Mesothelial cell of epicardium (in vitro differentiated cells): ENCODE measurements at regions not wholly inside any gene's neighbourhood (a gene's known extent, or its start where the extent isn't known, plus 50 kb on each side); places are given as distances from the start of the nearest gene placed in this dataset.

Experiments used
- DNase-seq, 2 experiments: peaks; one replicate each; pipeline ENCODE4 v3.0.0; 2021; ENCODE audit warnings: low spot score in 2 of 2; ENCODE audit not compliant: unreplicated experiment in 2 of 2
- H3K27ac Mint-ChIP-seq: 2 replicates; pipeline ENCODE4 v1.8.0; 2021; ENCODE audit warnings: mixed read lengths
- H3K27me3 Mint-ChIP-seq: 2 replicates; pipeline ENCODE4 v1.8.0; 2021; ENCODE audit warnings: low read depth, mixed read lengths
- H3K36me3 Mint-ChIP-seq: 2 replicates; pipeline ENCODE4 v1.8.0; 2021; ENCODE audit warnings: mixed read lengths
- H3K4me1 Mint-ChIP-seq: 2 replicates; pipeline ENCODE4 v1.8.0; 2021; ENCODE audit warnings: mixed read lengths
- H3K4me3 Mint-ChIP-seq: 2 replicates; pipeline ENCODE4 v1.8.0; 2021; ENCODE audit warnings: mild to moderate bottlenecking, moderate library complexity, mixed read lengths
- H3K9me3 Mint-ChIP-seq: 2 replicates; pipeline ENCODE4 v1.8.0; 2021; ENCODE audit warnings: mixed read lengths
- TF ChIP-seq, protein P1 (sequence below): fragments of 200-600 bp; sonication (generic); IDR thresholded peaks from one replicate; pipeline ENCODE4 v1.5.0; 2021; ENCODE audit warnings: antibody characterized with exemption; ENCODE audit not compliant: unreplicated experiment

DNA sequence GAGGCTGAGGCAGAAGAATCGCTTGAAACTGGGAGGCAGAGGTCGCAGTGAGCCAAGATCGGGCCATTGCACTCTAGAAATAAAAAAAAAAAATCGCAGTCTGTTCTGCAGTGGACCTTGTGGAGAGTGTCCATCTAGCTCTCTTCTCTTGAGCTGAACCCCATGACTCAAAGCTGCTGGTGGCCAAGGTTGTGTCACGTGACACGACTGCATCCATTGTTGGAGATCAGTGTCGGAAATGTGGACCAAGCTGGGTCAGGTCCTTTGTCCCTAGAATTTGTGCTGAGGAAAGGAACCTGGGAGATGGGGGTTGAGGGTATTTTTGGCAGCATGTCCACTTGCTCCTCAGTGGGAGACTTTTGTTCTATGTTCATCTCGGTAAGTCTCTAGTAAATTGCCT, 564.8 kb upstream of the CDH4 start:
- TF ChIP-seq, protein P1, sequence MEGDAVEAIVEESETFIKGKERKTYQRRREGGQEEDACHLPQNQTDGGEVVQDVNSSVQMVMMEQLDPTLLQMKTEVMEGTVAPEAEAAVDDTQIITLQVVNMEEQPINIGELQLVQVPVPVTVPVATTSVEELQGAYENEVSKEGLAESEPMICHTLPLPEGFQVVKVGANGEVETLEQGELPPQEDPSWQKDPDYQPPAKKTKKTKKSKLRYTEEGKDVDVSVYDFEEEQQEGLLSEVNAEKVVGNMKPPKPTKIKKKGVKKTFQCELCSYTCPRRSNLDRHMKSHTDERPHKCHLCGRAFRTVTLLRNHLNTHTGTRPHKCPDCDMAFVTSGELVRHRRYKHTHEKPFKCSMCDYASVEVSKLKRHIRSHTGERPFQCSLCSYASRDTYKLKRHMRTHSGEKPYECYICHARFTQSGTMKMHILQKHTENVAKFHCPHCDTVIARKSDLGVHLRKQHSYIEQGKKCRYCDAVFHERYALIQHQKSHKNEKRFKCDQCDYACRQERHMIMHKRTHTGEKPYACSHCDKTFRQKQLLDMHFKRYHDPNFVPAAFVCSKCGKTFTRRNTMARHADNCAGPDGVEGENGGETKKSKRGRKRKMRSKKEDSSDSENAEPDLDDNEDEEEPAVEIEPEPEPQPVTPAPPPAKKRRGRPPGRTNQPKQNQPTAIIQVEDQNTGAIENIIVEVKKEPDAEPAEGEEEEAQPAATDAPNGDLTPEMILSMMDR: no peak
- Mint-ChIP-seq H3K9me3 (no peaks in the 10 kb centered on the region), H3K27ac (no peak overlapping the region), H3K27me3 (peaks cover 12% of the 10 kb centered on the region), H3K36me3 (no peaks in the 10 kb centered on the region), H3K4me3 (no peak overlapping the region), H3K4me1 (no peaks in the 10 kb centered on the region)
- no peak for DNase-seq

DNA sequence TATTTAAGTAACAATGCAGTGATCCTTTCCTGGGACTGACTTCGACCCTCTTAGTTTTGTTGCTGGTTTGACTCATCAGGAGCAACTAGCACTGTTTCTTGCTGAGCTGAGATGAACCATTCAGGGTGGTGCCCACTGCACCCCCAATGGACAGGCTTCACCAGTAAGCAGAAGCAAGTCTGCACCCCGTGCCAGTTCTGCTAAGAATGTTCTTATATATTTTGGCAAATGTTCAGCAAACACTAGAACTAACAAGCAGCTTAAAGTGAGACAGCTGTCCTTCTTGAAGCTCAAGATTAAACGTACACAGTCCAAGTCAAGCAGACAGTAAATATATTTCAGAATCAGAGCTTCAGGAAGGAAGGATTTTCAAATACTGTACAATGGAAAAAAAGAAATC, 561.3 kb upstream of the CDH4 start:
- Mint-ChIP-seq H3K4me3 (no peak overlapping the region), H3K27me3 (peaks cover 34% of the 10 kb centered on the region), H3K27ac (no peak overlapping the region), H3K36me3 (no peaks in the 10 kb centered on the region), H3K4me1 (no peaks in the 10 kb centered on the region), H3K9me3 (no peaks in the 10 kb centered on the region)
- no peak for DNase-seq
- TF ChIP-seq, protein P1: no peak

DNA sequence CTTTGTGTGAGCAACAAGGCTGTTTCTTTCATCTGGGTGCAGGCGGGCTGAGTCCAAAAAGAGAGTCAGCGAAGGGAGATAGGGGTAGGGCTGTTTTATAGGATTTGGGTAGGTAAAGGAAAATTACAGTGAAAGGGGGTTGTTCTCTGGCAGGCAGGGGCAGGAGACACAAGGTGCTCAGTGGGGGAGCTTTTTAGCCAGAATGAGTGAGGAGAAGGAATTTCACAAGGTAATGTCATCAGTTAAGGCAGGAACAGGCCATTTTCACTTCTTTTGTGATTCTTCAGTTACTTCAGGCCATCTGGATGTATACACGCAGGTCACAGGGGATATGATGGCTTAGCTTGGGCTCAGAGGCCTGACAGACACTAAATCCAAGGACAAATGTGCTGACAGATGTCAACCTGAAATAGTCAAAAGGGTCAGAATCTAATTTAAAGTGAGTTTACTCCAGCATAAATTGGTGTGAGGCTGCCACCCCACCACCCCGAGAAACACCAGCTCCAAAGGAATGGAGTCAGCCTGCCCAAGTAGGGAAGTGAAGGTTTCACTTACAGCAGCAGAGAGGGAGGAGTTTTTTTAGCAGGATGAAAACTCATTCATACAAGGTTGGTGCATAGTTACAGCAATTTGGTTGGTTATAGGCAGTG, 560.0 kb upstream of the CDH4 start:
- H3K27ac Mint-ChIP-seq: no peak overlapping the region

DNA sequence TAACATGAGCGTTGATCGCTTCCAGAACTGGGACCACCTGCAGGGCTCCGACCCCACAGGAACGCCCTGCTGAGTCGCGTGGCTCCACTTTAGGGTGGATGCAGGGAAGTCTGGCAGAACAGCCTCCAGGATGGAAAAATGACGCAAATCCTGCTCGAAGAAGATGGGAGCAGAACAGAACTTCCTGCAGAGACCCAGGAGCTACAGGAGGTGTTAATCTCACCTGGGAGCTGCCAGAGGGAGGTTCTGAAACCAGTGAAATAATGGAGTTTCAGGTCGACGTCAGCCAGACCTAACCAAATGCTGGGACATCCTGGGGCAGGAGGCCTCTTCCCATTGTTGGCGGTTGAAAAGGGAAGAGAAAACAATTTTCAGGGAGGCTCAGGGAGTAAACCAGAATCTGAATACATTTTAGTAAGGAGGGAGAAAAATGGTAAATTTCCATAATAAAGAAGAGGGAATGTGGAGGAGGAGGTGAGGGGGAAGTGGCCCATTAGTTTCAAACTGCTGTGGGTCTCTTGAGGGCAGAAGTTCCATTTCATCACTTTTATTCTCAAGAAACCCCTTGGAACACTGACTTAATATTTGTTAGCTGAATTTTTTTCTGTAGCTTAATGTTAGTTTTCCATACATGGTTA, 558.4 kb upstream of the CDH4 start:
- Mint-ChIP-seq H3K27me3 (peaks cover 36% of the 10 kb centered on the region), H3K9me3 (no peaks in the 10 kb centered on the region), H3K36me3 (no peaks in the 10 kb centered on the region), H3K27ac (no peak overlapping the region), H3K4me1 (no peaks in the 10 kb centered on the region), H3K4me3 (no peak overlapping the region)
- TF ChIP-seq, protein P1: no peak
- DNase-seq: no peak

More for the DNA sequence above, 560.0 kb upstream of the CDH4 start:
- H3K27me3 Mint-ChIP-seq: peaks cover 36% of the 10 kb centered on the region
- no peaks in the 10 kb centered on the region for H3K9me3 Mint-ChIP-seq
- TF ChIP-seq, protein P1: no peak
- H3K4me3 Mint-ChIP-seq: no peak overlapping the region
- H3K36me3 Mint-ChIP-seq: no peaks in the 10 kb centered on the region
- no peaks in the 10 kb centered on the region for H3K4me1 Mint-ChIP-seq
- no peak for DNase-seq

DNA sequence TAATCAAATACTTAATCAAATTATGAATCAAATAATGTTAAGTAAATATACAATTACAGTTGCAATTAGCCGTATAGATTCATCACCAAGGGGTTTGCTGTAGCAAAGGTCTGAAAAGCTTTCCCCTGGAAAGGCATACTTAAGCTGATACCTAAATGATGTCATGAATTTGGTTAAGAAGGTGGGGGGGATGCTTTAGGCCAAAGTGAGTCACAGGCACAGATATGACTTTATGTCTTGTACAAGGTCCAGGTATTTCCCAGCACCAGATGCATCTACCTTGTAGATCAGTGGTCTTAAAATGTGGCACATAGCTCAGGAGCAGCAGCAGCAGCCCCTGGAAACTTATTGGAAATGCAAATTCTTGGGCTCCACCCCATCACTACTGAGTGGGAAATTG, 557.3 kb upstream of the CDH4 start:
- TF ChIP-seq, protein P1: no peak
- Mint-ChIP-seq H3K36me3 (no peaks in the 10 kb centered on the region), H3K9me3 (no peaks in the 10 kb centered on the region), H3K4me1 (no peaks in the 10 kb centered on the region), H3K27me3 (peaks cover 34% of the 10 kb centered on the region), H3K27ac (no peak overlapping the region), H3K4me3 (no peak overlapping the region)
- DNase-seq: no peak
